Astrocyte of the spinal cord (primary cell): ENCODE measurements at regions not wholly inside any gene's neighbourhood (a gene's known extent, or its start where the extent isn't known, plus 50 kb on each side); places are given as distances from the start of the nearest gene placed in this dataset.

Source experiments
- DNase-seq: peaks from one replicate; pipeline ENCODE4 v3.0.0; 2011; ENCODE audit warnings: low read depth, low spot score
- H3K4me3 ChIP-seq: 2 replicates; pipeline ENCODE4 v1.5.1; 2011; ENCODE audit warnings: low read depth, mild to moderate bottlenecking, low read length, moderate library complexity
- CTCF ChIP-seq: IDR thresholded peaks from 2 replicates; pipeline ENCODE4 v1.5.1; 2012; ENCODE audit warnings: low read depth, mild to moderate bottlenecking, low read length, inconsistent platforms
- in situ Hi-C: cut with HindIII; loops from 2 replicates; pipeline ENCODE4 v1.10.0; 2017; ENCODE audit warnings: low sequenced_read_pairs

- in situ Hi-C loops: no loop called here
- peak; percentile 55 for DNase-seq
- no peak overlapping the region for H3K4me3 ChIP-seq
- TF ChIP-seq CTCF: no peak
Measured at GRCh38 chr12:58575256-58575655, 345.0 kb downstream of the LRIG3 start.

GRCh38 chr12:58576081-58576480 is 344.2 kb downstream of the LRIG3 start:
- no peak overlapping the region for H3K4me3 ChIP-seq
- no peak for TF ChIP-seq CTCF
- DNase-seq: no peak
- in situ Hi-C loops: no loop called here

- no peak for DNase-seq
- TF ChIP-seq CTCF: no peak
- in situ Hi-C loops: no loop called here
- no peak overlapping the region for H3K4me3 ChIP-seq
Measured at GRCh38 chr12:58576916-58577315, 343.4 kb downstream of the LRIG3 start.

GRCh38 chr12:58580095-58580494 is 340.2 kb downstream of the LRIG3 start:
- in situ Hi-C loops: no loop called here
- DNase-seq: no peak
- no peak for TF ChIP-seq CTCF
- no peak overlapping the region for H3K4me3 ChIP-seq

- no peak for TF ChIP-seq CTCF
- in situ Hi-C loops: no loop called here
- no peak overlapping the region for H3K4me3 ChIP-seq
- DNase-seq: no peak
Measured at GRCh38 chr12:58583529-58583928, 336.8 kb downstream of the LRIG3 start.

- no peak for TF ChIP-seq CTCF
- in situ Hi-C loops: no loop called here
- no peak overlapping the region for H3K4me3 ChIP-seq
- no peak for DNase-seq
Measured at GRCh38 chr12:58583940-58584339, 336.4 kb downstream of the LRIG3 start.

- no peak overlapping the region for H3K4me3 ChIP-seq
- in situ Hi-C loops: no loop called here
- DNase-seq: no peak
- TF ChIP-seq CTCF: no peak
Measured at GRCh38 chr12:58584880-58585279, 335.4 kb downstream of the LRIG3 start.
